ENCODE measurements at regions not wholly inside any gene's neighbourhood (a gene's known extent, or its start where the extent isn't known, plus 50 kb on each side); places are given as distances from the start of the nearest gene placed in this dataset.

GRCh38 chr1:232290570-232290969 lies 339.4 kb downstream of the SIPA1L2 start:
- H3K9me3 ChIP-seq (replicated peaks; ENCODE audit: control insufficient read depth, insufficient read depth, low read depth, low read length) = no peaks in the 10 kb centered on the region
- H3K36me3 ChIP-seq (ENCODE audit: control insufficient read depth, insufficient read depth, low read length) = no peaks in the 10 kb centered on the region
- ATAC-seq = no peak
- H3K27me3 ChIP-seq (ENCODE audit: control insufficient read depth in 2 of 2, insufficient read depth in 2 of 2, low read length in 2 of 2) = no peaks in the 10 kb centered on the region
- CTCF ChIA-PET (ENCODE audit: low intra/inter-chr PET ratio) = no interaction called here
- BruUV-seq (replicated peaks) = no TSS peak
- no peaks in the 10 kb centered on the region for H4K20me1 ChIP-seq (replicated peaks; ENCODE audit: control insufficient read depth, insufficient read depth, low read length)
- no peaks in the 10 kb centered on the region for H3K9me1 ChIP-seq (ENCODE audit: control insufficient read depth, insufficient read depth, low read length)
- H3K79me2 ChIP-seq (ENCODE audit: control insufficient read depth, insufficient read depth, low read length) = no peaks in the 10 kb centered on the region
- intact Hi-C loops (cut with micrococcal nuclease) = no loop called here
- no peak overlapping the region for H3K9ac ChIP-seq (ENCODE audit: insufficient read depth in 1 of 2, low read depth in 2 of 2, low read length in 2 of 2)
- POLR2A ChIA-PET = interaction anchor here (0.7 kb wide), 1 partner anchor 1945 kb away, joined by 4 read pairs; no protein-coding TSS in a partner anchor
- in situ Hi-C loops (cut with MboI) = no loop called here
- H2AFZ ChIP-seq (ENCODE audit: low read depth, low read length) = no peak overlapping the region
- H3K4me2 ChIP-seq (ENCODE audit: insufficient read depth, low read length) = no peak overlapping the region
- H3K27ac ChIP-seq (ENCODE audit: extremely low read depth, low read depth, low read length) = no peak overlapping the region
- no peak for DNase-seq (ENCODE audit: extremely low read depth in 1 of 4, low spot score in 3 of 4)
- no peaks in the 10 kb centered on the region for H3K4me1 ChIP-seq (replicated peaks in 1 of 2; ENCODE audit: control insufficient read depth in 2 of 2, insufficient read depth in 2 of 2, low read length in 2 of 2)
- no peak overlapping the region for H3K4me3 ChIP-seq
- no peak for FAIRE-seq
- TF ChIP-seq ADNP (tag; IDR thresholded peaks at IDR 0.05) = no peak
- no peak for TF ChIP-seq ZNF41 (CRISPR knock-in tag; conservative IDR thresholded peaks at IDR 0.05)
- no peak for TF ChIP-seq ETV1 (tag; conservative IDR thresholded peaks at IDR 0.05; ENCODE audit: low read depth)
- no peak for TF ChIP-seq ZNF217 (CRISPR knock-in tag; IDR thresholded peaks at IDR 0.05)
- no peak for TF ChIP-seq ZNF449 (CRISPR knock-in tag; IDR thresholded peaks at IDR 0.05)
- TF ChIP-seq SMARCA5 (IDR thresholded peaks at IDR 0.05) = no peak
- no peak for TF ChIP-seq HDAC1 (IDR thresholded peaks at IDR 0.05)
- TF ChIP-seq ARID1B (IDR thresholded peaks at IDR 0.05) = no peak
- no peak for TF ChIP-seq PTBP1 (IDR thresholded peaks at IDR 0.05; ENCODE audit: low read depth, low read length)
- TF ChIP-seq NCOA4 (IDR thresholded peaks at IDR 0.05; ENCODE audit: partially characterized antibody) = no peak
- no peak for TF ChIP-seq ILF3 (IDR thresholded peaks at IDR 0.05; ENCODE audit: borderline replicate concordance)
- TF ChIP-seq TOE1 (IDR thresholded peaks at IDR 0.05; ENCODE audit: borderline replicate concordance) = no peak
- TF ChIP-seq TOE1 (CRISPR knock-in tag; IDR thresholded peaks at IDR 0.05; ENCODE audit: borderline replicate concordance, low read depth) = no peak
- no peak for TF ChIP-seq HSF4 (CRISPR knock-in tag; IDR thresholded peaks at IDR 0.05; ENCODE audit: borderline replicate concordance)
- TF ChIP-seq SIRT6 (IDR thresholded peaks at IDR 0.05; ENCODE audit: low read depth, low read length) = no peak

All from K562 (cell line).